ENCODE measurements at regions not wholly inside any gene's neighbourhood (a gene's known extent, or its start where the extent isn't known, plus 50 kb on each side); places are given as distances from the start of the nearest gene placed in this dataset.

DNA sequence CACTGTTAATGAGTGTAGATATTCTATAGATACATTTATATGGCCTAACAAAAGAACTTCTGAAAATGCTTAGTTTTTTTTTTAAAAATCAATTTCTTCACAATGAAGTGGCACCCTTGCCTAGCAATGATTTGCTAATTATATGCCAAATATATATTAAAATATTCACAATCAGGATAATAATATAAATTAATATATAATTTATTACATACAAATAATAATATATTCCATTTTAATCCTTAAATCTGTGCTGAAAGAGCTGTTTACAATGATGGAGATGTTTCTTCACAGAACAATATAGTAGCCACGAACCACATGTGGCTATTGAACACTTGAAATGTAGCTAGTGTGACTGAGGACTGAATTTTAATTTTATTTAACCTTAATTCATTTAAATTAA is 648.4 kb upstream of the GBE1 start:
- TF ChIP-seq, protein P1, sequence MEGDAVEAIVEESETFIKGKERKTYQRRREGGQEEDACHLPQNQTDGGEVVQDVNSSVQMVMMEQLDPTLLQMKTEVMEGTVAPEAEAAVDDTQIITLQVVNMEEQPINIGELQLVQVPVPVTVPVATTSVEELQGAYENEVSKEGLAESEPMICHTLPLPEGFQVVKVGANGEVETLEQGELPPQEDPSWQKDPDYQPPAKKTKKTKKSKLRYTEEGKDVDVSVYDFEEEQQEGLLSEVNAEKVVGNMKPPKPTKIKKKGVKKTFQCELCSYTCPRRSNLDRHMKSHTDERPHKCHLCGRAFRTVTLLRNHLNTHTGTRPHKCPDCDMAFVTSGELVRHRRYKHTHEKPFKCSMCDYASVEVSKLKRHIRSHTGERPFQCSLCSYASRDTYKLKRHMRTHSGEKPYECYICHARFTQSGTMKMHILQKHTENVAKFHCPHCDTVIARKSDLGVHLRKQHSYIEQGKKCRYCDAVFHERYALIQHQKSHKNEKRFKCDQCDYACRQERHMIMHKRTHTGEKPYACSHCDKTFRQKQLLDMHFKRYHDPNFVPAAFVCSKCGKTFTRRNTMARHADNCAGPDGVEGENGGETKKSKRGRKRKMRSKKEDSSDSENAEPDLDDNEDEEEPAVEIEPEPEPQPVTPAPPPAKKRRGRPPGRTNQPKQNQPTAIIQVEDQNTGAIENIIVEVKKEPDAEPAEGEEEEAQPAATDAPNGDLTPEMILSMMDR (conservative IDR thresholded peaks at IDR 0.05) = no peak
- no peak overlapping the region for H3K27ac ChIP-seq

DNA sequence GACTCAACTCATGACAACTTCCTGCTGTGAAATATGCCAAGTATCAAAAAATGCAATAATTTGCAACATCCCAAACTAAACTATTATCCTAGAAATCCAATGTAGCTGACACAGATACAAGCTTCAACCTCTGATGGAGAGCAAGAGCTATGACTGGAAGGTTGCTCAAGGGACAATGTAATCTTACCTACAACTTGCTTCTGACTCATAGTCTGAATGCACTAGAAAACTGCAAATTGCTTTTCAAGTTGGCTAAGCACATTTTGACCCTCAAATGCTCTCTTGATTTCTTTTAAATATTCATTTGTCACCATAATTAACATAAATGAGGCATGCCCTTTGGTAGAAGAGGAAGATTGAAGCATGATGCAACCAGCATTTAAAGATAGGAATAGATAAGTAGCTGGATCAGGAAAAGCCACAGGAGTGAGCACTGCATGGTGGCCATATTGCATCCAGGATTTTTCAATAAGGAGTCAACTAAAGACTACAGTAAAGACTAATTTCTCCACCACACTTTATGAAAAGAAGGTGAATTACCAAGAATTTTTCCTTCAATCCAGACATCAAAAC is 630.8 kb upstream of the GBE1 start:
- no peak overlapping the region for H3K27ac ChIP-seq
- TF ChIP-seq, protein P1 (conservative IDR thresholded peaks at IDR 0.05) = no peak

DNA sequence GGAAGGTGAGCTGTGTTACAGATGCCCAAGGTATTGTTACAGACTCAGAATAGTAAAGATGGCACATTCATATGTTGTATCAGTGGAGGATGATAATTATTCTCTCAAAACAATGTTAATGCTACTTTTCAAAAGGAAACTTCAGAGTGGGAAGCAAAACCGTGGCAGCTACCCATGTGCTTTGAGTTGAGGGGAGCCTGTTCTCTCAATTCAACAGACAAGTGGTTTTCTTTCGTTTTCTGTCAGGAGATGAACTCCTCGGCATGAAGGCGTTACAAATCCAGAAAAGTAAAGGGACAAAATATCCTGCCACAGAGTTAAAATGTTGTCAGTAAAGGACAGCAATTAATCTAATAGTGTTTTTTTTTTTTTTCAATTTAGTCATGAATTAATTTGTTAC is 629.4 kb upstream of the GBE1 start:
- TF ChIP-seq, protein P1 (conservative IDR thresholded peaks at IDR 0.05) = no peak

DNA sequence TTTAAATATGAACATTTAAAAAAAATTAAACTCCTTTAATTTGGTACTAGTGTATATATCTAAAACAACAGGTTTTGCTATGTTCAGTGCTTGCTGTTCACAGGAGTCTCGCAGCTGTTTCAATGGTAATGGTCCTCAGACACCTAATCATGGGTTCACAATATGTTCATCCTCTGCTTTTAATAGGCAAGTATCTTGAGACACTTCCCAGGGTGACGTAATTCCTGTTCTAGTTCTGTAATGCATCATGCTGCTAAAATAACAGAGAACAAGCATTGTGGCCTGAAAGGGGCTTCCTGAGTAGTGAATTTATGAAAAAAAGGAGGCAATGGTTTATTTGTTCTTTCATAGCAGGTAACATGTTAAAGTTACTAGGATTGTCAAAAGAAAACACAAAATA is 625.2 kb upstream of the GBE1 start:
- TF ChIP-seq, protein P1 (conservative IDR thresholded peaks at IDR 0.05) = no peak
- H3K27ac ChIP-seq = no peak overlapping the region

More for the DNA sequence above, 629.4 kb upstream of the GBE1 start:
- no peak overlapping the region for H3K27ac ChIP-seq

DNA sequence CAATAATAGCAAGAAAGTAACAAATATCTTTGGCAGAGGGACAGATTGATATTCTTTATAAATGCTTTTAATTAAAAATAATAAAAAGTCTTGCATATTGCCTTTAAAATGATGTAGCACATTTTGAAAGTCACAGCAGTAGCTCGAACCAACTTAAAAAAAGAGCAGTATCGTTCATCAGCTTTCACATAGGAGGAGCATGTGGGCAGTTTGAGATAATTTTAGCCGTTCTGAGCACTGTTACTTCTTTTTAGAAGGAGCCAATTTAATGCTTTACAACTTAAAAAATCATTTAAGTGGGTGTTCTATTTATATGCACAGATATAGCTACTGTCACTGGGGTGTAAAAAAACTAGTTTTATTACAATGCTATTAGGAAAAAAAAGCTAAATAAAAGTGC is 622.7 kb upstream of the GBE1 start:
- TF ChIP-seq, protein P1 (conservative IDR thresholded peaks at IDR 0.05) = no peak
- no peak overlapping the region for H3K27ac ChIP-seq

DNA sequence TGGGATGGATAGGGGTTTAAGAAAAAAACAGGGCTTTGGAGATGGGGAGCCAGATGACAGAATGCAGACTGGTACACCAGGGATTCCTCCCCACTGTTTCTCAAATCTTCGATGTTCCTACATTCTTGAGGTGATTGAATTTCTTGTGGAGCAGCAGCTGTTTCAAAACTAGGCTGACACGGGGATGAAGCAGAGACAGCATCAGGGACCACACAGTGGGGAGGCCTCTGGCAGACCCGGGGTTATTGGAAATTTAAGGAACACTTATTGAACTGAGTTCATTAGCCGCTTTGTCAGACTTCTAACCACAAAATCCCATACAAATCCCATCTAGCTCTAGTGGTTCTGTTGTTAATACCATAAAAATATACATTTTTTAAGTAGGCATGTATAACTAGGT is 621.4 kb upstream of the GBE1 start:
- TF ChIP-seq, protein P1 (conservative IDR thresholded peaks at IDR 0.05) = no peak

DNA sequence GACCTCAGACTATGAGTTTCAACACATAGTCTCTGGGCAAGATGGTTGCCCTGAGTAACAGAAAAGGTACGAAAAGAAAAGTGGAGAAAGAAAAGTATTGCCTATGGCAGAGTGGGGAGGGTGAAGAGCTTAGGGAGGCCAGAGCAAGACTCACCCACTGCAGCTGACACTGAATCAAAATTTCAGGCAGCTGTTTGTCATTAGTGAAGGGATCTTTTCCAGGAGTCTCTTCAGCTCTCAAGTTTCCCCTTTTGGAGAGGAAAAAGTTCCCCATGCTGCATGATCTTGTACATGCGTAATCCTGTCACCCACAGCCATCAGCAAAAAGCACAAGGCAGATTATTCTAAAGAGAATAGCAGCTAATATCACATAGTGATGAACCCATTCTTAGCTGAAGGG is 616.9 kb upstream of the GBE1 start:
- H3K27ac ChIP-seq = no peak overlapping the region
- TF ChIP-seq, protein P1 (conservative IDR thresholded peaks at IDR 0.05) = no peak

More for the DNA sequence above, 621.4 kb upstream of the GBE1 start:
- H3K27ac ChIP-seq = no peak overlapping the region
